ENCODE measurements at regions not wholly inside any gene's neighbourhood (a gene's known extent, or its start where the extent isn't known, plus 50 kb on each side); places are given as distances from the start of the nearest gene placed in this dataset.

GRCh38 chr16:87235810-87236515 lies 81.2 kb downstream of the C16orf95 start:
- H3K36me3 ChIP-seq (ENCODE audit: insufficient read depth, low read length): no peaks in the 10 kb centered on the region
- H3K4me1 ChIP-seq (ENCODE audit: insufficient read depth, low read length): peaks cover 7% of the 10 kb centered on the region
- intact Hi-C loops (cut with micrococcal nuclease): no loop called here
- H3K27me3 ChIP-seq (ENCODE audit: insufficient read depth, low read length): no peaks in the 10 kb centered on the region
- ChIA-PET CTCF (ENCODE audit: partially characterized antibody) (no interaction called here), POLR2A (ENCODE audit: partially characterized antibody) (no interaction called here)
- no peaks in the 10 kb centered on the region for H3K9me3 ChIP-seq (ENCODE audit: control insufficient read depth in 1 of 2, low read length in 2 of 2)
- H3K36me3 Mint-ChIP-seq: no peaks in the 10 kb centered on the region
- peaks cover 0 to 3% (median 0%) of the 10 kb centered on the region in 8 donors for H3K9me3 Mint-ChIP-seq
- peak overlapping the region in 2 of 8 donors; percentile 18 to 42 for H3K4me3 Mint-ChIP-seq
- DNase-seq: no peak
- H3K27ac Mint-ChIP-seq: peak overlapping the region in 1 of 7 donors; percentile 38
- H3K27ac ChIP-seq (ENCODE audit: low read depth, low read length): no peak overlapping the region
- H3K4me3 ChIP-seq (ENCODE audit: low read length in 2 of 2): no peak overlapping the region
- H3K27me3 Mint-ChIP-seq: peaks cover 4 to 13% of the 10 kb centered on the region in 2 donors
- peaks cover 10 to 12% (median 11%) of the 10 kb centered on the region in 4 donors for H3K4me1 Mint-ChIP-seq

GRCh38 chr16:87236516-87237115 lies 80.6 kb downstream of the C16orf95 start:
- Histone ChIP-seq H3K9me3 (ENCODE audit: control insufficient read depth in 1 of 2, low read length in 2 of 2) (no peaks in the 10 kb centered on the region), H3K27me3 (ENCODE audit: insufficient read depth, low read length) (no peaks in the 10 kb centered on the region), H3K4me1 (ENCODE audit: insufficient read depth, low read length) (peaks cover 7% of the 10 kb centered on the region), H3K27ac (ENCODE audit: low read depth, low read length) (no peak overlapping the region), H3K4me3 (ENCODE audit: low read length in 2 of 2) (no peak overlapping the region), H3K36me3 (ENCODE audit: insufficient read depth, low read length) (no peaks in the 10 kb centered on the region)
- DNase-seq: no peak
- H3K4me1 Mint-ChIP-seq: peaks cover 10 to 12% (median 11%) of the 10 kb centered on the region in 4 donors
- ChIA-PET CTCF (ENCODE audit: partially characterized antibody) (no interaction called here), POLR2A (ENCODE audit: partially characterized antibody) (no interaction called here)
- H3K9me3 Mint-ChIP-seq: peaks cover 0 to 3% (median 0%) of the 10 kb centered on the region in 8 donors
- intact Hi-C loops (cut with micrococcal nuclease): no loop called here
- H3K27ac Mint-ChIP-seq: no peak overlapping the region
- peaks cover 4 to 13% of the 10 kb centered on the region in 2 donors for H3K27me3 Mint-ChIP-seq
- no peaks in the 10 kb centered on the region for H3K36me3 Mint-ChIP-seq
- peak overlapping the region in 1 of 8 donors; percentile 18 for H3K4me3 Mint-ChIP-seq

- H3K27me3 Mint-ChIP-seq: peaks cover 4 to 13% of the 10 kb centered on the region in 2 donors
- H3K9me3 Mint-ChIP-seq: no peaks in the 10 kb centered on the region
- H3K4me3 Mint-ChIP-seq: no peak overlapping the region
Measured at GRCh38 chr16:87238361-87238715, 78.9 kb downstream of the C16orf95 start.

GRCh38 chr16:87239545-87239944 lies 77.6 kb downstream of the C16orf95 start:
- H3K36me3 ChIP-seq (ENCODE audit: insufficient read depth, low read length): no peaks in the 10 kb centered on the region
- no peak for DNase-seq
- H3K4me1 ChIP-seq (ENCODE audit: insufficient read depth, low read length): peaks cover 7% of the 10 kb centered on the region
- H3K27ac Mint-ChIP-seq: no peak overlapping the region
- no peak overlapping the region for H3K4me3 ChIP-seq (ENCODE audit: low read length in 2 of 2)
- intact Hi-C loops (cut with micrococcal nuclease): no loop called here
- no peaks in the 10 kb centered on the region for H3K9me3 ChIP-seq (ENCODE audit: control insufficient read depth in 1 of 2, low read length in 2 of 2)
- ChIA-PET POLR2A (ENCODE audit: partially characterized antibody) (no interaction called here), CTCF (ENCODE audit: partially characterized antibody) (no interaction called here)
- H3K9me3 Mint-ChIP-seq: no peaks in the 10 kb centered on the region
- no peaks in the 10 kb centered on the region for H3K27me3 ChIP-seq (ENCODE audit: insufficient read depth, low read length)
- no peak overlapping the region for H3K4me3 Mint-ChIP-seq
- no peak overlapping the region for H3K27ac ChIP-seq (ENCODE audit: low read depth, low read length)
- peaks cover 4 to 10% of the 10 kb centered on the region in 2 donors for H3K27me3 Mint-ChIP-seq
- no peaks in the 10 kb centered on the region for H3K36me3 Mint-ChIP-seq
- peaks cover 10 to 12% (median 11%) of the 10 kb centered on the region in 4 donors for H3K4me1 Mint-ChIP-seq

More at GRCh38 chr16:87238361-87238715, 78.9 kb downstream of the C16orf95 start:
- H3K27me3 ChIP-seq (ENCODE audit: insufficient read depth, low read length): no peaks in the 10 kb centered on the region
- H3K4me3 ChIP-seq (ENCODE audit: low read length in 2 of 2): no peak overlapping the region
- Mint-ChIP-seq H3K4me1 (peaks cover 10 to 12% (median 11%) of the 10 kb centered on the region in 4 donors), H3K27ac (no peak overlapping the region), H3K36me3 (no peaks in the 10 kb centered on the region)
- ChIA-PET CTCF (ENCODE audit: partially characterized antibody) (no interaction called here), POLR2A (ENCODE audit: partially characterized antibody) (no interaction called here)
- H3K4me1 ChIP-seq (ENCODE audit: insufficient read depth, low read length): peaks cover 7% of the 10 kb centered on the region
- no peaks in the 10 kb centered on the region for H3K9me3 ChIP-seq (ENCODE audit: control insufficient read depth in 1 of 2, low read length in 2 of 2)
- no peaks in the 10 kb centered on the region for H3K36me3 ChIP-seq (ENCODE audit: insufficient read depth, low read length)
- H3K27ac ChIP-seq (ENCODE audit: low read depth, low read length): no peak overlapping the region
- intact Hi-C loops (cut with micrococcal nuclease): no loop called here
- DNase-seq: no peak

GRCh38 chr16:87240211-87241136 lies 76.7 kb downstream of the C16orf95 start:
- no peak overlapping the region for H3K27ac ChIP-seq (ENCODE audit: low read depth, low read length)
- no peaks in the 10 kb centered on the region for H3K36me3 ChIP-seq (ENCODE audit: insufficient read depth, low read length)
- intact Hi-C loops (cut with micrococcal nuclease): no loop called here
- H3K4me3 ChIP-seq (ENCODE audit: low read length in 2 of 2): no peak overlapping the region
- no peak for DNase-seq
- Mint-ChIP-seq H3K9me3 (no peaks in the 10 kb centered on the region), H3K4me1 (peaks cover 9 to 12% (median 10%) of the 10 kb centered on the region in 4 donors), H3K27me3 (peaks cover 4 to 10% of the 10 kb centered on the region in 2 donors), H3K36me3 (no peaks in the 10 kb centered on the region), H3K4me3 (no peak overlapping the region), H3K27ac (no peak overlapping the region)
- POLR2A ChIA-PET (ENCODE audit: partially characterized antibody): no interaction called here
- CTCF ChIA-PET (ENCODE audit: partially characterized antibody): no interaction called here
- H3K27me3 ChIP-seq (ENCODE audit: insufficient read depth, low read length): no peaks in the 10 kb centered on the region
- H3K9me3 ChIP-seq (ENCODE audit: control insufficient read depth in 1 of 2, low read length in 2 of 2): no peaks in the 10 kb centered on the region
- peaks cover 7% of the 10 kb centered on the region for H3K4me1 ChIP-seq (ENCODE audit: insufficient read depth, low read length)

- DNase-seq: no peak
- Histone ChIP-seq H3K36me3 (ENCODE audit: insufficient read depth, low read length) (no peaks in the 10 kb centered on the region), H3K27ac (ENCODE audit: low read depth, low read length) (no peak overlapping the region), H3K4me3 (ENCODE audit: low read length in 2 of 2) (no peak overlapping the region), H3K9me3 (ENCODE audit: control insufficient read depth in 1 of 2, low read length in 2 of 2) (no peaks in the 10 kb centered on the region), H3K4me1 (ENCODE audit: insufficient read depth, low read length) (peaks cover 4% of the 10 kb centered on the region), H3K27me3 (ENCODE audit: insufficient read depth, low read length) (no peaks in the 10 kb centered on the region)
- H3K4me3 Mint-ChIP-seq: no peak overlapping the region
- CTCF ChIA-PET (ENCODE audit: partially characterized antibody): no interaction called here
- peaks cover 4 to 8% of the 10 kb centered on the region in 2 donors for H3K27me3 Mint-ChIP-seq
- H3K9me3 Mint-ChIP-seq: no peaks in the 10 kb centered on the region
- intact Hi-C loops (cut with micrococcal nuclease): no loop called here
- POLR2A ChIA-PET (ENCODE audit: partially characterized antibody): no interaction called here
- H3K36me3 Mint-ChIP-seq: no peaks in the 10 kb centered on the region
- no peak overlapping the region for H3K27ac Mint-ChIP-seq
- H3K4me1 Mint-ChIP-seq: peaks cover 3 to 4% (median 4%) of the 10 kb centered on the region in 4 donors
Measured at GRCh38 chr16:87241137-87241771, 75.9 kb downstream of the C16orf95 start.

GRCh38 chr16:87243478-87243877 lies 73.7 kb downstream of the C16orf95 start:
- no peaks in the 10 kb centered on the region for H3K9me3 ChIP-seq (ENCODE audit: control insufficient read depth in 1 of 2, low read length in 2 of 2)
- H3K4me3 Mint-ChIP-seq: no peak overlapping the region
- no peak overlapping the region for H3K27ac Mint-ChIP-seq
- no peaks in the 10 kb centered on the region for H3K9me3 Mint-ChIP-seq
- no peaks in the 10 kb centered on the region for H3K27me3 ChIP-seq (ENCODE audit: insufficient read depth, low read length)
- H3K27me3 Mint-ChIP-seq: peaks cover 4 to 10% of the 10 kb centered on the region in 2 donors
- H3K36me3 Mint-ChIP-seq: no peaks in the 10 kb centered on the region
- DNase-seq: no peak
- intact Hi-C loops (cut with micrococcal nuclease): no loop called here
- no peak overlapping the region for H3K4me3 ChIP-seq (ENCODE audit: low read length in 2 of 2)
- H3K4me1 ChIP-seq (ENCODE audit: insufficient read depth, low read length): no peaks in the 10 kb centered on the region
- H3K36me3 ChIP-seq (ENCODE audit: insufficient read depth, low read length): no peaks in the 10 kb centered on the region
- H3K27ac ChIP-seq (ENCODE audit: low read depth, low read length): no peak overlapping the region
- no peaks in the 10 kb centered on the region for H3K4me1 Mint-ChIP-seq
- CTCF ChIA-PET (ENCODE audit: partially characterized antibody): interaction anchor here (0.6 kb wide), 1 partner anchor 869 kb away, joined by 3 read pairs; no protein-coding TSS in a partner anchor
- POLR2A ChIA-PET (ENCODE audit: partially characterized antibody): no interaction called here

Measured in CD4-positive, alpha-beta memory T cell (primary cell).